T1000 (cell line): ENCODE measurements at regions not wholly inside any gene's neighbourhood (a gene's known extent, or its start where the extent isn't known, plus 50 kb on each side); places are given as distances from the start of the nearest gene placed in this dataset.

Experiments
- DNase-seq: peaks from one replicate; lab custom pipeline; 2025; ENCODE audit warnings: mixed read lengths; lab: John Stamatoyannopoulos, UW

DNA sequence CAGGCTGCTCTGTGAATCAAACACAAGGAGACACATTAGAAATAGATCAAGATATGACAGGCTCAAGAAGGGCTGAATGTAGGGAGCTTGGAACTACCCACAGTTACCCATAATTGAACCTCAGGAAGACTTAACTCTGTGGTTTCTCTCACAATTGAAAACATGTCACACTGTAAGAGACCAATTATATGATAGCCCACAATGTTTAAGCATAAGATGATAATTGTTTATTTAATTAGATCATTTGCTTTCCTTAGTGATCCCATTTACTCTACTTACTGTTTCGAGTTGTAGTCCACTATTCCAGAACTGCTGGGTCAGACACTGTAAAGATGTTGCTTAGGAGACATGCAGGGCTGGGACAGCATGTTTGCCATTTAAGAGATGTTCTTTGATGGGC, 201.3 kb upstream of the RARB start:
- no peak for DNase-seq

- DNase-seq: no peak
Observed at GRCh38 chr3:25229586-25229985, 198.5 kb upstream of the RARB start.

- no peak for DNase-seq
Observed at GRCh38 chr3:25235031-25235430, 193.0 kb upstream of the RARB start.

GRCh38 chr3:25235466-25235865, 192.6 kb upstream of the RARB start:
- no peak for DNase-seq

DNA sequence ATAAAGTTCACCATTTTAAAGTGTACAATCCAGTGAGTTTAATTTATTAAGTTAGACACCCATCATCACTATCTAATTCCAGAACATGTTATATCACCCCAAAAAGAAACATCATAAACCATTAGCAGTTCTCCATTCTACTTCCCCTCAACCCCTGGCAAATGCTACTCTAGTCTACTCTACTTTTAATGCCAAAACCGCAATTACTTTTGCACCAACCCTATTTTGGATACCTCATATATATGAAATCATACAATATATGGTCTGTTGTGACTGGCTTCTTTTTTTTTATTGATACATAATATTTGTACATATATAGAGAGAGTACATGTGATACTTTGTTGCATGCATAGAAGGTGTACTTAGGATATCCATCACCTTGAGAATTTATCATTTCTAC, 190.5 kb upstream of the RARB start:
- no peak for DNase-seq

DNA sequence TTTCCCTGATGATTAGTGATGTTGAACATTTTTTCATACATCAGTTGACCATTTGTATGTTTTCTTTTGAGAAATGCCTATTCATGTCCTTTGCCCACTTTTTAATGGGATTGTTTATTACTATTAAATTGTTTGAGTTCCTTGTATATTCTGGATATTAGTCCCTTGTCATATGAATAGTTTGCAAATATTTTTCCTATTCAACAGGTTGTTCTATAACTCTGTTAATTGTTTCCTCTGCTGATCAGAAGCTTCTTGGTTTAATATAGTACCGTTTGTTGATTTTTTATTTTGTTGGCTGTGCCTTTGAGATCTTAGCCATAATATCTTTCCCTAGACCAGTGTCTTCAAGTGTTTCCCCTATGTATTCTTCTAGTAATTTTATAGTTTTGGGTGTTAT, 189.0 kb upstream of the RARB start:
- no peak for DNase-seq

- DNase-seq: no peak
Observed at GRCh38 chr3:25246913-25247312, 181.2 kb upstream of the RARB start.

GRCh38 chr3:25252291-25252690, 175.8 kb upstream of the RARB start:
- no peak for DNase-seq

- DNase-seq: no peak
Observed at GRCh38 chr3:25257026-25257425, 171.0 kb upstream of the RARB start.

- DNase-seq: peak; percentile 9
Observed at GRCh38 chr3:25259871-25260270, 168.2 kb upstream of the RARB start.

- no peak for DNase-seq
Observed at GRCh38 chr3:25262322-25262721, 165.7 kb upstream of the RARB start.

GRCh38 chr3:25265284-25265683, 162.8 kb upstream of the RARB start:
- DNase-seq: no peak

- DNase-seq: no peak
Observed at GRCh38 chr3:25266677-25267076, 161.4 kb upstream of the RARB start.

GRCh38 chr3:25272090-25272489, 156.0 kb upstream of the RARB start:
- no peak for DNase-seq

DNA sequence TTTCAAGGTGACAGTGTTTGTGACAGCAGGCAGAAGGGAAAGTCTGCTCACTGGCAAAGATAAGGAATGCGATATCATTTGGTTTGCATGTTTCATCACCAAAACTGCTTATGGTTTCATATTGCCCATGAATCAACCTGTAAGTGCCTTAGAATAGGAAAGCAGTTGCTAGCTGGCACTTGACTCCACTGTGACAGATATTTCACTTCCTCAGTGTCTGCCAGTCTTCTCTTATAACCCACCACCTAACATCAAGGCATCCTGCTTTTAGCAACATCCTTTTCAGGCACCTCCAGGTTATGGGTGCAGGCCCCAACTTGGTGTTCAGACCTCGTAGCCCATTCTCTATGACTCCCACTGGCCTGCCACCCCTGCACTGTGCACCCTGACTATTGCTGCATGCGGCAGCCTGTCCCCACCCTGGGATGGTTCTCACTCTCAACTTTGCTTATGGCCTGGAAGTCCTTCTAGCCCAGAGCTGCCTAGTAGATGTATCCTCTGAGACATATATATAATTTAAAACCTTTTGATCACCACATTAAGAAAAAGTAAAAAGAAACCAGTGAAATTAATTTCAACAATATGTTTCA, 154.4 kb upstream of the RARB start:
- no peak for DNase-seq

GRCh38 chr3:25277503-25277902, 150.6 kb upstream of the RARB start:
- DNase-seq: no peak

DNA sequence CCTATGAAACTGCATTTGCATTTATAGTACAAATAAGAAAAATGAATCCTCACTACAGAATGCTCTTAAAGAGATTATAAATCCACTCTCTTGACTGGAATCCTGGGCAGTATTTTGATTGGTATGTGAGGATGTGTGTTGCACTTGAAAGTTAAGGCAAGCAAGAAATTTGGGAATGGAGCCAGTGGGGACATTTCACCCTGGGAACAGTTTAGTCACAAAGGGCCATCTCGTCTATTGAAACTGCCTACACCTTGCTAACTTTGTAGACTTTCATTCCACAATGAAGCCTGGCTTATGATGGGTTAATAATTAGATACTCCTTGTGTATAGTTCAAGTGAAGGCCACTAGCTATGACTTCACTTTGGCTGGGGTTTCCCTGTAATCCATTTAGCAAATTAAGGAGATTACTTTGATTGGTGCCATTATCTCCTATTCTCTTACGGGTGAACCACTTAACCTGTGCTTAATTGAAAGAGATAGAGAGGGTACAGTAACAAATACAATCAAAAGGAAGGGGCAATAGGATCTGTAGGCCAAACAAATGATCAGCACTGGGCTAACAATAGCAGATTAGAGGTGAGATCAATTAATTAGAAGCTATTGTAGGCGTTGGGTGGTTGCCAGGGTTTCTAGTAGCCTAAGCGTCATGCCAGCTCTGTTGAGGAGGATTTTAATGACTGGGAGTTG, 146.9 kb upstream of the RARB start:
- DNase-seq: no peak

DNA sequence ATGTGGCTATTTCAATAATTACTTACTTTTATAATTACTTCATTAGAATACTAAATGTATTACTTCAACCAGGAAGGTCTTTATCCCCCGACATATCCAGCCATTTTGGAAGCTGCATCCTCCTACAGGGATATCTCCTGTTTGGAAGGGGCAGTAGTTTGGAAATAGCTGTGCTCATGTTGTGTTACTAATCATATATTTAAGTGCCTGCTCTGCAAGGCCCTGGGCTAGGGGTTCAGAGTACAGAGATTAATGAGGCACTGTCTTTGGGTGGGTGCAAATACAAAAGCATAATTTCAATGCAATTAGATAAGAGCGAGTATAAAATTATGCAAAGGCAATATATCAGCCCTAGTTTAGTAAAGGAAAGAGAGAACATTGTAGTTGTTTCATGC, 146.3 kb upstream of the RARB start:
- DNase-seq: no peak

DNA sequence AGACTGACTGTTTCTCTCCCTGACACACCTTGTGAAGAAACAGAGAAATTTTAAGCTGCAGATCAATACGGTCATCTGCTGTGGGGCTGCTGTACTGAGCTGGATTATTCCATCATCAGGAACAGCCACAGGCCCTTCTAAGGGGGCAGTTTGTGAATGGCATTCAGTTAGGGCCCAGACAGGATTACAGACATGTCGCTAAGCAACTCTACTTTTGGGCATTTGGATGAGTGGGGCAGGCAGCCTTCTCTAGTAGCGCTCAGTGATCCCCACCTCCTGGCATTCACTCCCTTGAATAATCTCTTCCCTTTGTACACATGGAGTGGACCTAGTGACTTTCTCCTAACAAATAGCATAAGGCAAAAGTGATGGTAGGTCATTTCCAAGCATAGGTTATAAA, 144.4 kb upstream of the RARB start:
- DNase-seq: no peak

DNA sequence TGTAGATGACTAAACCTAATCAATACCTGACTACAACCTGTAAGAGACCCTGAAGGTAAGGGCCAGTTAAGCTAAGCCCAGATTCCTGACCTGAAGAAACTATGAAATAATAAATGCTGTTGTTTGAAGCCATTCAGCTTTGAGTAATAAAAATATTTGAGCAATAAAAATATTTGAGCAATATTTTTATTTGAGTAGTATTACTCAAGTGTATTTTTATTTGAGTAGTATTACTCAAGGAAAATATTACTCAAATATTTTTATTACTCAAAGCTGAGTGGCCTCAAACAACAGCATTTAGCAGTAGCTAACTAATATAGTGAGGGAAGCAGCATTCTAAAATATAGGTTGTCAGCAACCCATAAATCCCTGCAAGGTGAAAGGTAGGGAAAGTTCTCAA, 143.8 kb upstream of the RARB start:
- DNase-seq: no peak

DNA sequence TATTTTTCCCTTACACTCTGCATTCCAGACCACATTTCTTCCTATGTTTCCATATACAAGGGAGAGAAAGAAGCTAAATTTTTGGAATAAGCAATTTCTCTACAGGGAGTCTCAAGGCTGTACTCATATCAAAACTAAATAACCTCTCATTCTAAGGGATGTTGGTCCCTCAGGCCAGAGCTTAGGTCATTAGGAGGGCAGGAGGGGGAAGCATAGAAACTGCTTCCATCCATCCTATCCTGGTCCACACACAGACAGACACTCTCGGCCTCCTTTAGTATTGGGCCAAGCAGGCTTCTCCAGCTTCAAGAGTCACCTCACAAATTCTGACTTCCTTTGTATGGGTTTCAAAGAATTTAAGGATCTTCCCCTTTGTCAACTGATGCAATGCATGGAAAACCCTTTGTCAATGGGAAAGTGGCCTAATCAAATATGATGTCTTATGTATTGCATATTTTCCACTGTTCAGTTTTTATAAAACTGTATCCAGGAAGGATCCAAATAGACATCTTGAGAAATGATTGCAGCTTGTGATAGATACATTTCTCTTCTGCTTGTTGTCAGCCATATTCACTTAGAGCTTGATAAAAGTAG, 140.7 kb upstream of the RARB start:
- DNase-seq: no peak

DNA sequence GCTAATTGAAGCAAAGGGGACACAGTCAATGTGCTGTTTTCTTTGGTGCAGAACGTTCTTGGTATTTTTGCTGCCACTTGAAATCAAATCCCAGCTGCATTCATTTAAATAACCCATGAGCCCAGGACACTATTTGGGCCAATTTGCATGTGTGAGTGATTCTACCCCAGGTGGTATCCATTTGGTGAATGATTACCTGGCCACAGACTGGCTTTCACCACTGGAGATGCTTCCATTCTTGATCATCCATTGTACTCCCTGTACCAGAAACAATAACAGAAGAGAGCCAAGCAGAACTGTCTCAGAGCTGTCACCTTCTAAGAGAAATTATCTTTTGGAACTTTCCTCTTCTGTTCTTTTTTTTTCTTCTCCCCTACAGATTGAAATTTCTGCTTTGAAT, 139.7 kb upstream of the RARB start:
- DNase-seq: no peak

DNA sequence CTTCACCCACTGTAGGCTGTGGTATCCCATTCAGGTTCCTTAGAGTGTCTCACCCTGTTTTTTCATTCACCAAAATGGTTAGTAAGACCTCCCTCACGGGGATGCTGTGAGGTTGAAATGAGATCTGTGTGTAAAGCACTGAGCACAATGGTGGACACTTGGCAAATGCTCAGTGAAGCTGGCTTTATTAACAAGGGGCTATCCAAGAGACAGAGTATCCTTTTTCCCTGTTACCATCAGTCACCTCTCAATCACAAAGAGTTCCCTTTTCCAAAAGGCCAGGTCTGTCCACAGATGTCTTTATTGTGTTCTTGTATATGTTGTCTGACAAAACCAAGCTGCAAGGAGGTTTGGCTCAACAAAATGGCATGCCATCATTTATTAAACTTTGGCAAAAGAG, 138.9 kb upstream of the RARB start:
- no peak for DNase-seq

GRCh38 chr3:25289663-25290062, 138.4 kb upstream of the RARB start:
- DNase-seq: no peak
